Spinal cord (tissue), 9 donors: ENCODE measurements at regions not wholly inside any gene's neighbourhood (a gene's known extent, or its start where the extent isn't known, plus 50 kb on each side); places are given as distances from the start of the nearest gene placed in this dataset.

Source experiments
- DNase-seq, 6 donors: peaks; one replicate each; pipeline versions ENCODE4 v3.0.0 to v3.0.0-alpha.2; 2013 to 2015; ENCODE audit warnings: low spot score in 6 of 6, low read depth in 4 of 6
- H3K27ac ChIP-seq: one replicate; pipeline ENCODE4 v1.5.1; 2013; ENCODE audit warnings: low read depth, low read length, control low read depth
- H3K27me3 ChIP-seq: one replicate; pipeline ENCODE4 v1.6.1; 2013; ENCODE audit warnings: low read length; ENCODE audit not compliant: control insufficient read depth, insufficient read depth
- H3K36me3 ChIP-seq: one replicate; pipeline ENCODE4 v1.6.1; 2013; ENCODE audit warnings: low read length; ENCODE audit not compliant: control insufficient read depth, insufficient read depth
- H3K4me1 ChIP-seq: one replicate; pipeline ENCODE4 v1.6.1; 2013; ENCODE audit warnings: low read length; ENCODE audit not compliant: control insufficient read depth, insufficient read depth
- H3K4me3 ChIP-seq: one replicate; pipeline ENCODE4 v1.5.1; 2013; ENCODE audit warnings: low read depth, low read length, control low read depth
- H3K9me3 ChIP-seq: one replicate; pipeline ENCODE4 v1.6.1; 2013; ENCODE audit warnings: low read length; ENCODE audit not compliant: control insufficient read depth, insufficient read depth
- WGBS: methylation state at CpG from one replicate; pipeline ENCODE4 v1.1.5; 2013; ENCODE audit warnings: missing lambda C conversion rate; ENCODE audit not compliant: insufficient coverage; 5-methylcytosine and 5-hydroxymethylcytosine counted together
- donor health status: healthy.

- Histone ChIP-seq H3K4me1 (no peaks in the 10 kb centered on the region), H3K27me3 (no peaks in the 10 kb centered on the region), H3K4me3 (no peak overlapping the region), H3K9me3 (peaks cover 2% of the 10 kb centered on the region), H3K27ac (no peak overlapping the region), H3K36me3 (no peaks in the 10 kb centered on the region)
- WGBS, result 77% methylated on average over 4 of the region's 6 CpGs
- no peak for DNase-seq
Measured at GRCh38 chr15:29903785-29904464, 81.7 kb upstream of the TJP1 start.

- Histone ChIP-seq H3K9me3 (no peaks in the 10 kb centered on the region), H3K36me3 (no peaks in the 10 kb centered on the region), H3K4me1 (no peaks in the 10 kb centered on the region), H3K27ac (no peak overlapping the region), H3K4me3 (no peak overlapping the region), H3K27me3 (no peaks in the 10 kb centered on the region)
- DNase-seq, result no peak
- no CpG with 5 or more reads among the region's 2 CpGs for WGBS
Measured at GRCh38 chr15:29903028-29903427, 80.8 kb upstream of the TJP1 start.

GRCh38 chr15:29900237-29901189 lies 78.2 kb upstream of the TJP1 start:
- Histone ChIP-seq H3K27me3 (no peaks in the 10 kb centered on the region), H3K36me3 (no peaks in the 10 kb centered on the region), H3K4me1 (no peaks in the 10 kb centered on the region), H3K9me3 (no peaks in the 10 kb centered on the region), H3K27ac (no peak overlapping the region), H3K4me3 (no peak overlapping the region)
- WGBS, result 78% methylated on average over 1 of the region's 7 CpGs
- DNase-seq, result no peak

GRCh38 chr15:29896062-29896461 lies 73.8 kb upstream of the TJP1 start:
- WGBS, result no CpG with 5 or more reads among the region's 2 CpGs
- Histone ChIP-seq H3K9me3 (peaks cover 4% of the 10 kb centered on the region), H3K4me1 (no peaks in the 10 kb centered on the region), H3K36me3 (no peaks in the 10 kb centered on the region), H3K4me3 (no peak overlapping the region), H3K27ac (no peak overlapping the region), H3K27me3 (no peaks in the 10 kb centered on the region)
- no peak for DNase-seq

GRCh38 chr15:29891096-29891457 lies 68.8 kb upstream of the TJP1 start:
- Histone ChIP-seq H3K27ac (no peak overlapping the region), H3K27me3 (no peaks in the 10 kb centered on the region), H3K9me3 (peaks cover 4% of the 10 kb centered on the region), H3K4me3 (no peak overlapping the region), H3K36me3 (no peaks in the 10 kb centered on the region), H3K4me1 (peaks cover 12% of the 10 kb centered on the region)
- DNase-seq, result no peak
- no CpG with 5 or more reads among the region's 2 CpGs for WGBS

GRCh38 chr15:29890336-29891095 lies 68.2 kb upstream of the TJP1 start:
- Histone ChIP-seq H3K4me1 (peaks cover 12% of the 10 kb centered on the region), H3K4me3 (no peak overlapping the region), H3K9me3 (peaks cover 4% of the 10 kb centered on the region), H3K27ac (peak overlapping the region; percentile 82), H3K36me3 (no peaks in the 10 kb centered on the region), H3K27me3 (no peaks in the 10 kb centered on the region)
- DNase-seq, result peak in 1 of 6 donors; percentile 54
- 61% methylated on average over 3 of the region's 6 CpGs for WGBS

GRCh38 chr15:29889542-29890329 lies 67.5 kb upstream of the TJP1 start:
- peaks cover 4% of the 10 kb centered on the region for H3K9me3 ChIP-seq
- 78% methylated on average over 2 of the region's 11 CpGs for WGBS
- H3K27me3 ChIP-seq, result no peaks in the 10 kb centered on the region
- no peaks in the 10 kb centered on the region for H3K36me3 ChIP-seq
- peaks cover 15% of the 10 kb centered on the region for H3K4me1 ChIP-seq
- H3K27ac ChIP-seq, result peak overlapping the region; percentile 82
- DNase-seq, result no peak
- no peak overlapping the region for H3K4me3 ChIP-seq

- Histone ChIP-seq H3K4me3 (no peak overlapping the region), H3K27me3 (no peaks in the 10 kb centered on the region), H3K9me3 (peaks cover 4% of the 10 kb centered on the region), H3K36me3 (no peaks in the 10 kb centered on the region), H3K27ac (peak overlapping the region; percentile 82), H3K4me1 (peaks cover 15% of the 10 kb centered on the region)
- DNase-seq, result peak in 2 of 6 donors; percentile 54 to 69
- WGBS, result 16% methylated on average over 4 of the region's 5 CpGs
Measured at GRCh38 chr15:29888646-29889045, 66.4 kb upstream of the TJP1 start.

GRCh38 chr15:29887721-29888120 lies 65.5 kb upstream of the TJP1 start:
- Histone ChIP-seq H3K9me3 (peaks cover 2% of the 10 kb centered on the region), H3K36me3 (no peaks in the 10 kb centered on the region), H3K4me3 (no peak overlapping the region), H3K27me3 (no peaks in the 10 kb centered on the region), H3K4me1 (peaks cover 16% of the 10 kb centered on the region), H3K27ac (no peak overlapping the region)
- DNase-seq, result no peak
- no CpG with 5 or more reads among the region's 2 CpGs for WGBS
